ENCODE measurements at regions not wholly inside any gene's neighbourhood (a gene's known extent, or its start where the extent isn't known, plus 50 kb on each side); places are given as distances from the start of the nearest gene placed in this dataset.

GRCh38 chr4:24434241-24434640 lies 150.1 kb downstream of the DHX15 start:
- WGBS, 2 experiments (ENCODE audit: extremely low coverage in 1 of 2, insufficient coverage in 1 of 2, insufficient read length in 1 of 2, insufficient replicate concordance in 2 of 2, low coverage in 1 of 2, low lambda C conversion rate in 2 of 2, missing lambda C conversion rate in 1 of 2): 89% methylated on average over 10 of the region's 10 CpGs; no CpG with 5 or more reads in 1 of the 2 experiments
- no peaks in the 10 kb centered on the region for H3K79me1 ChIP-seq (ENCODE audit: low read depth, low read length)
- ChIA-PET CTCF (ENCODE audit: partially characterized antibody) (interaction anchor here (0.9 to 2.2 kb wide), 3 partner anchors 36 to 714 kb away, joined by 3 to 5 read pairs (median 3); no protein-coding TSS in a partner anchor), POLR2A (ENCODE audit: partially characterized antibody) (interaction anchor here (0.6 to 2.9 kb wide), 2 partner anchors 8 to 233 kb away, joined by 3 to 9 read pairs; no protein-coding TSS in a partner anchor)
- no peak overlapping the region for H2BK5ac ChIP-seq (ENCODE audit: low read depth, low read length)
- no peak overlapping the region for H3K56ac ChIP-seq (replicated peaks; ENCODE audit: insufficient read length, low read depth, low read length)
- no peak for DNase-seq (ENCODE audit: low read depth in 1 of 2, low spot score in 2 of 2)
- H4K20me1 ChIP-seq (replicated peaks in 1 of 2; ENCODE audit: control insufficient read depth in 1 of 2, insufficient read depth in 2 of 2, low read length in 2 of 2): no peaks in the 10 kb centered on the region
- H3K27me3 ChIP-seq (replicated peaks in 1 of 4; ENCODE audit: control insufficient read depth in 3 of 4, extremely low read depth in 1 of 4, insufficient read depth in 3 of 4, low read length in 3 of 4): no peaks in the 10 kb centered on the region; a peak in 1 of 7 replicates
- H2BK15ac ChIP-seq (ENCODE audit: low read length): no peak overlapping the region
- H2AFZ ChIP-seq (ENCODE audit: low read length): no peak overlapping the region
- H2BK20ac ChIP-seq (ENCODE audit: low read length): no peak overlapping the region
- no peaks in the 10 kb centered on the region; a peak in 1 of 7 replicates for H3K4me1 ChIP-seq (replicated peaks in 1 of 4; ENCODE audit: control insufficient read depth in 3 of 4, insufficient read depth in 4 of 4, low read length in 3 of 4)
- no peaks in the 10 kb centered on the region for H3K36me3 ChIP-seq (ENCODE audit: control insufficient read depth in 2 of 4, insufficient read depth in 4 of 4, low read length in 3 of 4)
- no peak overlapping the region for H3K23ac ChIP-seq (ENCODE audit: insufficient read length)
- H3K4me2 ChIP-seq (ENCODE audit: insufficient read depth in 1 of 2, low read depth in 2 of 2, low read length in 2 of 2): no peak overlapping the region
- H3K79me2 ChIP-seq (ENCODE audit: control insufficient read depth in 1 of 2, insufficient read depth in 2 of 2, low read length in 2 of 2): no peaks in the 10 kb centered on the region
- no peak overlapping the region for H3K27ac ChIP-seq (ENCODE audit: low read depth, low read length)
- no peak overlapping the region for H2BK12ac ChIP-seq (ENCODE audit: low read depth, low read length)
- H3K18ac ChIP-seq (ENCODE audit: extremely low read depth, low read length): no peak overlapping the region
- no peak overlapping the region for H2BK120ac ChIP-seq (replicated peaks; ENCODE audit: low read depth, low read length)
- no peak for TF ChIP-seq BCL11A (IDR thresholded peaks at IDR 0.05; ENCODE audit: low read depth in 2 of 2, low read length in 2 of 2)
- TF ChIP-seq, protein P1, sequence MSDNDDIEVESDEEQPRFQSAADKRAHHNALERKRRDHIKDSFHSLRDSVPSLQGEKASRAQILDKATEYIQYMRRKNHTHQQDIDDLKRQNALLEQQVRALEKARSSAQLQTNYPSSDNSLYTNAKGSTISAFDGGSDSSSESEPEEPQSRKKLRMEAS (IDR thresholded peaks at IDR 0.05): no peak
- no peak overlapping the region for H3K4me3 ChIP-seq (ENCODE audit: extremely low read depth in 1 of 4, insufficient read depth in 2 of 4, low read depth in 3 of 4, low read length in 4 of 4)
- no peak overlapping the region for H3K4ac ChIP-seq (replicated peaks; ENCODE audit: insufficient read length, low read depth, low read length)
- H4K5ac ChIP-seq (ENCODE audit: insufficient read length, low read depth, low read length): no peak overlapping the region
- no peak overlapping the region for H4K91ac ChIP-seq (replicated peaks; ENCODE audit: insufficient read length, low read length)
- no peaks in the 10 kb centered on the region for H3K9me3 ChIP-seq (ENCODE audit: insufficient read depth in 2 of 2, low read depth in 1 of 2, low read length in 1 of 2)
- no peak overlapping the region for H3K14ac ChIP-seq (ENCODE audit: insufficient read length)
- no peak overlapping the region for H2AK5ac ChIP-seq (ENCODE audit: low read depth, low read length)
- no peak overlapping the region for H3K9ac ChIP-seq (replicated peaks in 1 of 4; ENCODE audit: extremely low read depth in 1 of 4, low read depth in 3 of 4, low read length in 3 of 4)
- FAIRE-seq: no peak
- H3K23me2 ChIP-seq (ENCODE audit: low read depth, low read length): no peaks in the 10 kb centered on the region
- no peak overlapping the region for H4K8ac ChIP-seq (ENCODE audit: extremely low read depth, insufficient read depth, low read length)
